ENCODE measurements at regions not wholly inside any gene's neighbourhood (a gene's known extent, or its start where the extent isn't known, plus 50 kb on each side); places are given as distances from the start of the nearest gene placed in this dataset.

DNA sequence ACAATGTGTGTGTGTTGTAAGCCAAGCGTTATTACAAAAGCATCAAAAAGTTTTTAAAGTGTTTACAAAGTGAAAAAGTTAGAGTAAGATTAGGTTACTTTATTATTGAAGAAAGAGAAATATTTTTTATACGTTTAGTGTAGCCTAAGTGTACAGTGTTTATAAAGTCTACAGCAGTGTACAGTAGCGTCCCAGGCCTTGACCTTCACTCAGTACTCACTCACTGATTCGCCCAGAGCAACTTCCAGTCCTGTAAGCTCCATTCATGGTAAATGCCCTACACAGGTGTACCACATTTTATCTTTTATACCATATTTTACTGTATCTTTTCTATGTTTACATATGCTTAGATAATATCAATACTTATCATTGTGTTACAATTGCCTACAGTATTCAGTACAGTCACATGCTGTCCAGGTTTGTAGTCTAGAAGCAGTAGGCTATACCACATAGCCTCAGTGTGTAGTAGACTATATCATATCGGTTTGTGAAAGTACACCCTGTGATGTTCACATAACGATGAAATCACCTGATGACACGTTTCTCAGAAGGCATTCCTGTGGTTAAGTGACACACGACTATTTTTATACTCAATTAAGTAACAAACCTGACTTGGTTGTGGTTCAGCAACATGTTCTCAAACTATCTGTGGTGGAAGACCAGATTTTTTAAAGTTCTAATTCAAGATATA lies 152.0 kb upstream of the EDNRA start:
- TF ChIP-seq CTCF (conservative IDR thresholded peaks at IDR 0.05) = no peak
- no peak for TF ChIP-seq ZFX (IDR thresholded peaks at IDR 0.05)
- H3K27ac ChIP-seq = no peak overlapping the region

- H3K27ac ChIP-seq = no peak overlapping the region
- TF ChIP-seq ZFX (IDR thresholded peaks at IDR 0.05) (no peak), CTCF (conservative IDR thresholded peaks at IDR 0.05) (no peak)
Measured at GRCh38 chr4:147332091-147332490, 148.8 kb upstream of the EDNRA start.

GRCh38 chr4:147334478-147334877 lies 146.4 kb upstream of the EDNRA start:
- TF ChIP-seq CTCF (conservative IDR thresholded peaks at IDR 0.05) (no peak), ZFX (IDR thresholded peaks at IDR 0.05) (no peak)

DNA sequence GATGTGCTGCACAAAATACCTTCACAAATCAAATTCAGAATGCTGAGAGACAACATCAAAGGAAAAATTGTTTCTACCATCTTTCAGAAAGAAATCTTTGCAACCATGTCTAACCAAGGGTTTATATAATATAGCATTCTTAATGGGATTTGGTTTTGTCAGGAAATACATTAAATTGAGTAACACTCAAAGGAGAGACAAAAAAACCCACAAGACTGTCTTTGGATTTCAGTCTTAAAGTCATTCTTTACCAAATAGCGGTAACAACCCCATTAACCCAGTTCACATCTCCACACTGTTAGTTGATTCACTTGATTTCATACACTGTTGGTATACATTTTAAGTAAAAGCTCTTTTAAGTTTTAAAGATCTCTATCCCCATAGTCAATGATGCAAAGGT lies 145.7 kb upstream of the EDNRA start:
- H3K27ac ChIP-seq = no peak overlapping the region
- no peak for TF ChIP-seq CTCF (conservative IDR thresholded peaks at IDR 0.05)
- no peak for TF ChIP-seq ZFX (IDR thresholded peaks at IDR 0.05)

More at GRCh38 chr4:147334478-147334877, 146.4 kb upstream of the EDNRA start:
- H3K27ac ChIP-seq = no peak overlapping the region

DNA sequence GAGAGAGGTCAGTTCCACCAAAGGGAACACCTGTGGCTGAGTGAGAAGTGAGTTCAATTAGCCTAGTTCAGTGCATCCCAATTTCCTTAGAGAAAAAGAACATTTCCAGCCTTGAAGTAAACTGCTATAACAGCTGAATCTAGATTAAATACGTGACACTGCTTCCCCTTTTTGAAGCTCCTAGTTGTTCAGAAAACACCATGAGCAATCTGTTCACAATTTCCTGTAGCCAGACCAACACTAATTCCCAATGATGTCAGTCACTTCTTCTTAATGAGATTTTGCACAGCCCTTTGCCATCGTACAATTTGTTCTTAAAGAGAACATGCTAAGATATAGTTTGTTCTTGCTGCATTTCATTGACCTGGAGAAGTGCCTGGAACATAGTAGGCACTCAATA lies 144.6 kb upstream of the EDNRA start:
- TF ChIP-seq ZFX (IDR thresholded peaks at IDR 0.05) (no peak), CTCF (conservative IDR thresholded peaks at IDR 0.05) (no peak)
- H3K27ac ChIP-seq = no peak overlapping the region

DNA sequence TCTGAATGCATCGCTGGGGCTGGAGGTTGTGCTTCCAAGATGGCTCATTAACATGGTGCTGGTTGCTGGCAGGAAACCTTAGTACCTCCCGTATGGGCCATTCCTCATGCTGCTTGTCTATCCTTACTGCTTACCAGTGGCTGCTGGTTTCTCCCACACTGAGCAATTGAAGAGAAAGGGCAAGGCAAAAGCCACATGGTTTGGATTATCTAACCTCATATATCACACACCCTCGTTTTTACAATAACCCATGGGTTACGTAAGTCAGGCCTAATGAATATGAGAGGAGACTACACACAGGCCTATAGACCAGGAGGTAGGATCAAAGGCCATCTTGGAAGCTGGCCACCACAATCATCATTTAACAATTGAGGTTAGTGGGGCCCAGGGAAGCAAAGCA lies 141.8 kb upstream of the EDNRA start:
- no peak for TF ChIP-seq ZFX (IDR thresholded peaks at IDR 0.05)
- TF ChIP-seq CTCF (conservative IDR thresholded peaks at IDR 0.05) = no peak
- no peak overlapping the region for H3K27ac ChIP-seq

DNA sequence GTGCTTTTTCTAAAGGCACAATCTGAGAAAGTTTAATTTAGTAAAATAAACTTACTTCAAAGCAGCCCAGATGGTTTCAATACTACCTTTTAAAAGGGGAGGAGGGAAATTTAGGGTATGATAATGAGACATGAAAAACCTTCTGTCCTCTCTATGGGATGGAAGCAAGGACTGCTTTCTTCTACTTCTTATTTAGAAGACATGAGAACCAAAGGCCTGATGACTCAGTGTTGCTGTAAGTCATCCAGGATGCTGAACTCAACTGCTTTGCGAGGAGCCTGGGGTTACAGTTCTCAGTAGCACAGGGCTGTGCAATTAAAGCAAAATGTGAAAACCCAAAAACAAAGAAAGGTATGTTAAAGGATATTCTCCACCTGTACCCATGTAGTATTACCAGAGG lies 140.8 kb upstream of the EDNRA start:
- TF ChIP-seq CTCF (conservative IDR thresholded peaks at IDR 0.05) = no peak
- no peak for TF ChIP-seq ZFX (IDR thresholded peaks at IDR 0.05)
- no peak overlapping the region for H3K27ac ChIP-seq
